ENCODE measurements at regions not wholly inside any gene's neighbourhood (a gene's known extent, or its start where the extent isn't known, plus 50 kb on each side); places are given as distances from the start of the nearest gene placed in this dataset.

DNA sequence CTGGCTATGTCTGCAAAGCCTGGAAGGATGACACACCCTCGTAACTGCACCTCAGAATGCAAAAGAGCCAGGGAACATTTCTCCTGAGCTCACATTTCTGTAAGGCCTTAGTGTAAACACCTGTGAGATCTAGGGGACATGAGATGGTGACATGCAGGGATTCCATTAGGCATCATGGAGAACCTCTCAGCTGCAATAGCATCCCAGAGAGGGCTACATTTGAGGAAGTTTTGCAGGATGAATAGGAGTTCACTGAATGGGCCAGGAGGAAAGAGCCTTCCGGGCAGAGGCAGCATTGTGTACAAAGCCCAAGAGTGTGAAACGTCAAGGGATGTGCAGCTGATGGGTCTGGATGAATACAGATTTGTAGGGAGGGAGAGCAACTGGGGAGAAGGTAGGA, 223.0 kb upstream of the RPL38 start:
- H4K20me1 ChIP-seq (ENCODE audit: insufficient read depth, low read length) = no peaks in the 10 kb centered on the region
- H3K27me3 ChIP-seq (ENCODE audit: low read depth, low read length) = no peaks in the 10 kb centered on the region; the same call in 1 of the 2 replicates

DNA sequence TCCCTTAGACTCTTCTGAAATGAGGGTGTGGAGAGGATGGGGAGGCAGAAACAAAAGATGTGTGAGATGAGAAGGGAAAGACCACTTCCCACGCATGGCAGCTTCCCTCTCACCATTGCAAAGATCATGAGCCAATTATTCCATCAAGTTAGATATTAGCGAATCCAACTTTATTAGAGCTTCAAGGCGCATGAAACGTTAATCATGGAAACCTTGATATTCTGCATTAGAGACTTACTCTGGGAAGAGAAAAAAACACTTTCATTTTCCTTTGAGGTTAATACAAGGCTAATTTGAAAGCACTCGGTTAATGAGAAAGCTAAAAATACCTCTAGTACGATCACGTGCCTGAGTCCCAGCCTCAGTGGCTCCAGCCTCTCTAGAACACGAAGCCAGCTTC, 220.6 kb upstream of the RPL38 start:
- Histone ChIP-seq H3K9me3 (ENCODE audit: insufficient read depth, low read length) (no peaks in the 10 kb centered on the region), H3K4me3 (ENCODE audit: low read length) (no peak overlapping the region), H3K79me2 (ENCODE audit: low read length) (no peaks in the 10 kb centered on the region), H3K27me3 (ENCODE audit: low read depth, low read length) (no peaks in the 10 kb centered on the region; the same call in 1 of the 2 replicates), H2AFZ (ENCODE audit: low read depth, low read length) (no peak overlapping the region), H3K4me1 (ENCODE audit: low read length) (no peaks in the 10 kb centered on the region), H3K4me2 (ENCODE audit: low read length) (no peak overlapping the region), H3K27ac (ENCODE audit: low read length) (no peak overlapping the region), H3K9ac (ENCODE audit: low read length) (no peak overlapping the region), H4K20me1 (ENCODE audit: insufficient read depth, low read length) (no peaks in the 10 kb centered on the region), H3K36me3 (replicated peaks; ENCODE audit: low read depth, low read length) (no peaks in the 10 kb centered on the region)
- TF ChIP-seq EZH2phosphoT487 (IDR thresholded peaks at IDR 0.05; ENCODE audit: low read depth) = no peak
- TF ChIP-seq, protein P1, sequence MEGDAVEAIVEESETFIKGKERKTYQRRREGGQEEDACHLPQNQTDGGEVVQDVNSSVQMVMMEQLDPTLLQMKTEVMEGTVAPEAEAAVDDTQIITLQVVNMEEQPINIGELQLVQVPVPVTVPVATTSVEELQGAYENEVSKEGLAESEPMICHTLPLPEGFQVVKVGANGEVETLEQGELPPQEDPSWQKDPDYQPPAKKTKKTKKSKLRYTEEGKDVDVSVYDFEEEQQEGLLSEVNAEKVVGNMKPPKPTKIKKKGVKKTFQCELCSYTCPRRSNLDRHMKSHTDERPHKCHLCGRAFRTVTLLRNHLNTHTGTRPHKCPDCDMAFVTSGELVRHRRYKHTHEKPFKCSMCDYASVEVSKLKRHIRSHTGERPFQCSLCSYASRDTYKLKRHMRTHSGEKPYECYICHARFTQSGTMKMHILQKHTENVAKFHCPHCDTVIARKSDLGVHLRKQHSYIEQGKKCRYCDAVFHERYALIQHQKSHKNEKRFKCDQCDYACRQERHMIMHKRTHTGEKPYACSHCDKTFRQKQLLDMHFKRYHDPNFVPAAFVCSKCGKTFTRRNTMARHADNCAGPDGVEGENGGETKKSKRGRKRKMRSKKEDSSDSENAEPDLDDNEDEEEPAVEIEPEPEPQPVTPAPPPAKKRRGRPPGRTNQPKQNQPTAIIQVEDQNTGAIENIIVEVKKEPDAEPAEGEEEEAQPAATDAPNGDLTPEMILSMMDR (IDR thresholded peaks at IDR 0.05; ENCODE audit: low read depth, low read length) = no peak

More for the DNA sequence above, 223.0 kb upstream of the RPL38 start:
- Histone ChIP-seq H3K4me2 (ENCODE audit: low read length) (no peak overlapping the region), H3K9ac (ENCODE audit: low read length) (no peak overlapping the region), H3K4me1 (ENCODE audit: low read length) (no peaks in the 10 kb centered on the region), H3K79me2 (ENCODE audit: low read length) (no peaks in the 10 kb centered on the region), H2AFZ (ENCODE audit: low read depth, low read length) (no peak overlapping the region), H3K4me3 (ENCODE audit: low read length) (no peak overlapping the region), H3K36me3 (replicated peaks; ENCODE audit: low read depth, low read length) (no peaks in the 10 kb centered on the region), H3K9me3 (ENCODE audit: insufficient read depth, low read length) (no peaks in the 10 kb centered on the region), H3K27ac (ENCODE audit: low read length) (no peak overlapping the region)
- TF ChIP-seq, protein P1 (IDR thresholded peaks at IDR 0.05; ENCODE audit: low read depth, low read length) = no peak
- TF ChIP-seq EZH2phosphoT487 (IDR thresholded peaks at IDR 0.05; ENCODE audit: low read depth) = no peak

DNA sequence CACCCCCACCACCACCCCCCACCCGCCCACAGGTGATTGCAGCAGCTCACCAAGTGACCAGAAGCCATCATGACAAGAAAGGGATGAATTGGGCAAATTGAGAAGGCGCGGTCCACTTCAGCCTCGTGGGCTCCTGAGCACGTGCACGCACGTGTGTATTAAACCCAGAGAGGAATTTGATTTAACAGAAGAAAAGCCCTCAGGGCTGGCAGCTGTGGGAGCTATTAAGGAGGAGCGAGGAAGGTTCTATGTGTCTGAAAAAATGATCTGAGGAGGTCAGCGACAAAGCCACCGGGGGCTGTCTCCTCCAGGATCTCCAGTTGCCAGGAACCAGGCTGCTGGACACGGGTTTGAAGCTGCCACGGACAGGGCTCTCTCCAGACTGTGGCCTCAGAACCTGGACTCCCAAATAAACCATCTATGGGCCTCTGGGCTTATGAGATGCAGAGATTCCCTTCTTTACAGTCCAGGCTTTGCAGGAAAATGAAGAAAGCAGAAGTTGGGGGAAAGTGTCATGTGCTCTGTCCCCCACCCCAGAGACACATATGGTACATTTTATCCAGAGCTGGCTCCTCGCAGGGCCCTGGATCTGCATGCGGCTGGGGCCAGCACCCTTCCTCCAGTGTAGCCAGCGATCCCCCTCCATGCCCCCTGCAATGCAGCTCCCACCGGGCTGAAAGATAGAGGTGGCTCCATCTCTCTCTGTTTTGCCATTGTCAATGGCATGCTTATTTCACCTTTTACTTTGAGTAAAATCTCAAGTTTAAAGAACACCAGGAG, 219.7 kb upstream of the RPL38 start:
- Histone ChIP-seq H3K27ac (ENCODE audit: low read length) (no peak overlapping the region), H3K79me2 (ENCODE audit: low read length) (no peaks in the 10 kb centered on the region), H3K4me3 (ENCODE audit: low read length) (no peak overlapping the region), H3K27me3 (ENCODE audit: low read depth, low read length) (no peaks in the 10 kb centered on the region; the same call in 1 of the 2 replicates), H4K20me1 (ENCODE audit: insufficient read depth, low read length) (no peaks in the 10 kb centered on the region), H2AFZ (ENCODE audit: low read depth, low read length) (no peak overlapping the region), H3K9ac (ENCODE audit: low read length) (no peak overlapping the region), H3K4me1 (ENCODE audit: low read length) (no peaks in the 10 kb centered on the region), H3K9me3 (ENCODE audit: insufficient read depth, low read length) (no peaks in the 10 kb centered on the region), H3K4me2 (ENCODE audit: low read length) (no peak overlapping the region), H3K36me3 (replicated peaks; ENCODE audit: low read depth, low read length) (no peaks in the 10 kb centered on the region)
- TF ChIP-seq, protein P1 (IDR thresholded peaks at IDR 0.05; ENCODE audit: low read depth, low read length) = no peak
- TF ChIP-seq EZH2phosphoT487 (IDR thresholded peaks at IDR 0.05; ENCODE audit: low read depth) = no peak

DNA sequence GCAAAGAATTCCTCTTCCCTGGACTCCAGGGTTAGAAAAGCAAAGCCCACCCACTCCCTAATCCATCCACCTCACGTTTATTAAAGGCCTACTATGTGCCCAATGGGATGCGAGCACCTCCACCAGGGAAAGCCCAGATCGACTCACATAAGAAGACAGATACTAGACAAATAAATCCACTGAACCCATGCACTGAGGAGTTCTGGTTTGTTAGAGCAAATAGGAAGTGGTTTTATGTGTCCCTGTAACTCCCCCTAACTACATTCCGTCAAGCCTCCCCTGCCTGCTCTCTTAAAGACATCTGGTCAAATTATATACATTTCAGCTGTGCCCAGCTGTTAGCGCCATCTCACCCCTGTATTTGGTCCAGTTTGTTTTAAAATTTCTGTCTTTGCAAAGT, 218.5 kb upstream of the RPL38 start:
- H3K4me2 ChIP-seq (ENCODE audit: low read length) = no peak overlapping the region

More for the DNA sequence above, 218.5 kb upstream of the RPL38 start:
- Histone ChIP-seq H3K79me2 (ENCODE audit: low read length) (no peaks in the 10 kb centered on the region), H3K4me1 (ENCODE audit: low read length) (no peaks in the 10 kb centered on the region), H3K9ac (ENCODE audit: low read length) (no peak overlapping the region), H3K27ac (ENCODE audit: low read length) (no peak overlapping the region), H4K20me1 (ENCODE audit: insufficient read depth, low read length) (no peaks in the 10 kb centered on the region), H3K9me3 (ENCODE audit: insufficient read depth, low read length) (no peaks in the 10 kb centered on the region), H3K36me3 (replicated peaks; ENCODE audit: low read depth, low read length) (no peaks in the 10 kb centered on the region), H3K27me3 (ENCODE audit: low read depth, low read length) (no peaks in the 10 kb centered on the region; the same call in 1 of the 2 replicates), H3K4me3 (ENCODE audit: low read length) (no peak overlapping the region), H2AFZ (ENCODE audit: low read depth, low read length) (no peak overlapping the region)
- TF ChIP-seq, protein P1 (IDR thresholded peaks at IDR 0.05; ENCODE audit: low read depth, low read length) = no peak
- TF ChIP-seq EZH2phosphoT487 (IDR thresholded peaks at IDR 0.05; ENCODE audit: low read depth) = no peak

All from OCI-LY3 (cell line).